Left renal cortex interstitium (tissue), 4 donors: ENCODE measurements at regions not wholly inside any gene's neighbourhood (a gene's known extent, or its start where the extent isn't known, plus 50 kb on each side); places are given as distances from the start of the nearest gene placed in this dataset.
A peak's percentile ranks its signal among the peaks of the same experiment; 100 is the strongest.
"Not testable (repeated sequence)": the region's sequence is repeated elsewhere in the genome, so short reads cannot be mapped to it uniquely, and the experiment has no call there.

Source experiments
- DNase-seq, 4 donors: peaks; one replicate each; pipeline ENCODE4 v3.0.0-alpha.2; 2013; ENCODE audit warnings: low read depth in 4 of 4, low spot score in 2 of 4, missing footprints in 1 of 4

DNA sequence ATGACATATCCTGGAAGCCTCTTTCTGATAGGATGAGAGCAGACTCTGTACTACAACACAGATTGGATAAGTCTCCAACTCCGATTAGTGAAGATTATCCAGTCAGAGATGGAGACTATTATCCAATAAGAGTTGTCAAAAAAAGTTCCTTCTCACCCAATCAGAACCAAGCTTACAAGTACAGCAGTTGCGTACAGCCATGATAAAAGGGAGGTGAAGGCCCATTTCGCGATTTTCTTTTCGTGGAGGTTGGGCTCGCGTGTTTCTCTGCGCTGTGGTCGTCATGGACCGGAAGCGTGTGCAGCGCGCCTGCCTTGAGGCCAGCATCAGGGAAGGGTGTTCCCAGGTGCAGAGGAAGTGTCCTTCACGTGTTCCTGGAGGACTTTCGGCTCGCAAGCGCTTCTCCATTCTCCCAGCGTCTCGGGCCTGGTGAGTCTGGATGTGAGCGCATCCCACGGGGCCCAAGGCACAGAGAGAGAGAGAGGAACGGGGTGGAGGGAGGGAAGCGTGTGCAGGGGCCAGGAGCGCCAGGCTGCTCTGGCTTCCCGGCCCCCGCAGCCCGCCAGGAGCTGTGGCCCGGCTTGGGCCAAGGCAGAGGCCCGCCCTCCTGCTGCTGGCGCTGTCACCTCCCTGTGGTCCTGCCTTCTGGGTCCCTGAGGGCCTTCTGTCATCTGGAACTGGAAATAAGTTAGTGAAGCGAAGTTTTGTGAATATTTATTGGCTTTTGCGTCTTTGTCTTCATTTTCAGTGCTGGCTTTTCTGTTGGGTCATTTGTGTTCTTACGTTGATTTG, 53.9 kb downstream of the CDRT15L2 start:
- DNase-seq = not testable (repeated sequence)

DNA sequence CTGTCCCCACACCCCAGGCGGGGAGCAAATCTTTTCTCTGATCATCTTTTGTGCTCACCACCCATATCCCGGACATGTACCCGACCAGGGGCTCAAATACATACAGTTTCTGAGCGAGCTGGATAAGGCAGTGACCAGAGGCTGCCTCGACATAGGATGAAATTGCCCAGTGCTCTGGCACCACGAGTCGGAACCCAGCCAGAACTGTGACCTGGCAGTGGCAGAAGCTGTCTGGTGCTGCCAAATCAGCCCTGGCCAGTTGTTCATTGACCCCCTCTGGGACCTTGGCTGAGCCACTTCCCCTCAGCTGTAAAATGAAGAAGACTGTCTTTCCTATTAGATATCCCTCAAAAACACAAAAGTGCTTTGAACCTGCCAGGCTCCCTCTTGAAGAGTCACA, 60.6 kb downstream of the CDRT15L2 start:
- DNase-seq = not testable (repeated sequence)

DNA sequence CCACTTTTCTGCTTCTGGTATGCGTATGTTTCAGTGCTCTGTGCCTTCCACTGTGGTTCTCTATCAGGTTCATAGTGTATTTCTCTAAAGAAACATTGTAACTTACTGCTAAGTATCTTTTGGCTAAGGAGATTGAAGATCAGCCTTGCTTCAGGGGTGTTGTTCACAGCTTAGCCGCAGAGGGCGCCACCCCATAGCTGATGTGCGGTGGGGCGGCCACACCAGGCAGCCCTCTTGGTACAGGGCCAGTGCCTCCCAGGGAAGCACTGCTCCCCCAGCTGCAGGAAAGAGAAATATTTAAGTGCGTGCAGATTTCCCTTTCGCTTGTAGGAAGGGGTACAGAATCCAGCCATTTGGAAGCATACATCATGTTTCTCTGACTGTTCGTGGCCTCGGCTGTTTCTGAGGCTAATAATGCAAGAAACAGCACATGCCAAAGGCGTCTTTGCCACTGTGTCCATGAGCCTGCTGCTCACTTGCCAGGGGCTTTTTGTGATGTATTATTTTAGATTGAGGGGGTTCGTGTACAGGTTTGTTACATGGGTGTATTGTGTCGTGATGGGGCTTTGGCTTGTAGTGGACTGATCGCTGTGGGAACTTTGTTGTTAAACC, 67.2 kb downstream of the CDRT15L2 start:
- peak in 1 of 4 donors; percentile 4 for DNase-seq

DNA sequence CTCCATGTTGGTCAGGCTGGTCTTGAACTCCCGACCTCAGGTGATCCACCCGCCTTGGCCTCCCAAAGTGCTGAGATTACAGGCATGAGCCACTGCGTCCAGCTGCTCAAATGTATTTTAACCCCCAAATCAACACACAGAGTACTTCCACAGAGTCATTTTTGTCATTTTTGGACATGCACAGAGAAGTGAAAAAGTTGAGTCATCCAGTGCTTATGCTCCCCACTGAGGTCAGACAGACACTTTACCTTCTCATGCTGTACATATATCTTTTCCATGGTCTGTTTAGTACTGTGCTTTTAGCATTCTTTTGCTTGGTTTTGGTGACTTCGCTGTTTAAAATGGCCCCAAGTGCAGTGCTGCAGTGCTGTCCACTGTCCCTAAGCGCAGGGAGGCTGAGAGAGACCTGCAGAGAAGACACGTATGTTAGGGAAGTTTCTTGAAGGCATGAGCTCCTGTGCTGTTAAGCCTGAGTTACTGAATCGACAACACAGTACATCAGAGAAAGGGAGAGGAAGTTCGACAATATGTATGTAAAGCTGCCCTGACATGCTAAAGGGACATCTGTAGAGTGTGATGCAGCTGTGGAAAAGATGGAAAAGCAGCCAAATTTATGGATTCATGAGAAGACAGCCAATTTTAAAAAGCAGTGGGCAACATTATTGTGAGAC, 69.7 kb downstream of the CDRT15L2 start:
- DNase-seq = not testable (repeated sequence)

DNA sequence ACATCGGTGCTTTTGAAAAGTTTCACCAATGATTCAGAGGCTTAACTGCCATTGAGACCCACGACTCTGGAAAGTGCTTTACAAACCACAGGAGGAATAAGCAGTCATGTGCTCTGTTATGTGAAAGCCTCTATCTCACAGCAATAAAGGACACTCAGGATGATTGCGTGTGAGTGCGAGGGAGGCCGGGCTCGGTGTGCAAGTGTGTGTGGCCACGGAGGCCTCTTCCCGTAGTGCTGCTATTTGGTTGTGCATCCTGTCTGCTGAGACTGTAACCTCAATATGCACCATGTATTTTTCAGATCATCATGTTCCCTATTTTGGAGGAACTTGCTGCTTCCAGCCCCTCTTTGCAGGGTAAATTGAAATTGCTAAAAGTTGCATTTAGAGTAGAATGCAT, 71.5 kb downstream of the CDRT15L2 start:
- not testable (repeated sequence) for DNase-seq

DNA sequence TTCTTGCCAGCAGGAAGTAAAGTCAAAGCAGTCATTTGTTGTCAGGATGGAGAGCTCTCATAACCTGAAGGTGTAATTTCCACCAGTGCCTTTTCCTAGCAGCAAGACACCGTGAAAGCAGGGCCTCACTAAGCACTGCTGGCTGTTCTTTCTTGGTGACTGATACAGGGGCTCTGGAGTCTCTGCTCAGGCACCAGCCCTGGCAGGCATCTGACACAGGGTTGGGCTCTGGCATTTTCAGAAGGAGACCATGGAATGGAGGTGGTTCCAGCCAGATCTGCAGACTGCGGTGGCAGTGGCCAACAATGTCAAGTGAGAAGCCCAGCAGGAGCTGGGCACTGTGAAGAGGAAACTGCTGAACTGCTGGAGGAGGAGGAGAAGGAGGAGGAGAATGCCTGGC, 72.2 kb downstream of the CDRT15L2 start:
- not testable (repeated sequence) for DNase-seq

DNA sequence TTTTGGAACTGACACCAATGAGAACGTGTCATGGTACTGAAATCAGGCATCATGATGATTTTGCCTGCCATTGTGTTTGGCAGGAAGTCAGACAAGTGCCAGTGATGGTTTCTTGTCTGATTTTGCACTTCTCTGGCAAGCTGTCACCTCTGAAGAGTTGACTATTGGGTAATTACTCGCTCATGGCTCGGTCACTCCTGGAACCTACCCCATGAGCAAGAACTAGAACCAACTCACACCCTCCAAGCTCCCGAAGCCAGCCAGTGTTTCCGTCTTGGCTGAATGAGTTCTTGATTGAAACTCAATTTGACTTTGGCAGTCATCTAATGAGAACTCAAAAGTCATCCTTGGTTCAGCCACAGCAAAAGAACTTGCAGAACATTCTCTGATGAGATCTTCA, 73.9 kb downstream of the CDRT15L2 start:
- DNase-seq = not testable (repeated sequence)

DNA sequence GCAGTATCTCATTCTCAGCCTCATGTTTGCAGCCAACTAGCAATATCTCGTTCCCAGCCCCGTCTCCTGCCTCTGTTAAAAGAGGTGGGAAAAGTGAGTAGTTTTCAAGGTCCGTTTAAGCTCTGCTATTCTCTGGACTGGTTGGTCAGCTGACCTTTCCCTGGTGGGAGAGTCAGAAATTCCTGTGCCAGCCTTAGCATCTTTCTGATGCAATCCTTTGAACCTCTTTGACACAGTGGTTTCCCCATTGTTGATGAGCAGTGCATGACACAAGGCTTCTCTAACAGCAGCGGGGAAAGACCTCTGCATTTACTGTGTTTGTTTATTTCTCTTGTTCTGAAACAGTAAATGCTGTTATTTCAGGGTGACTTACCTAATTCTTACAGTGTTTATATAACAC, 74.6 kb downstream of the CDRT15L2 start:
- not testable (repeated sequence) for DNase-seq

DNA sequence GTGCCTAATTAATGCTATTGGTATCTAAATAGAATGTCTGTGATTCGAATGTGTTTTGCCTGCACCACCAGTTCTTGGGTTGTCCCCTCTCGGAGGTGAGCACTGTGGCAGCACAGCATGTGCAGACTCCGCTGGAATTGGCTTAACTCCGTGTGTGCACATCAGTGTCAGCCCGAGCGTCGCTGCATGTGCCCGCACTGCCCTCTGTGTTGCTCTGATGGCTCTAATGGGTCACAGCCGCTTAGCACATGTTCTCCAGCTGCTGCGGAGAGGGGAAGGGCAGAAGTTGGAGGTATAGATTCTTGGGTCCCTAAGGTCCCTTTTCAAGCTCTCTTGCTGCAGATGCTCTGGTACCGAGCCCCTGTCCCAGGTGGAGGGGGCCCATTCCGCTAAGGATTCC, 75.1 kb downstream of the CDRT15L2 start:
- DNase-seq = not testable (repeated sequence)

DNA sequence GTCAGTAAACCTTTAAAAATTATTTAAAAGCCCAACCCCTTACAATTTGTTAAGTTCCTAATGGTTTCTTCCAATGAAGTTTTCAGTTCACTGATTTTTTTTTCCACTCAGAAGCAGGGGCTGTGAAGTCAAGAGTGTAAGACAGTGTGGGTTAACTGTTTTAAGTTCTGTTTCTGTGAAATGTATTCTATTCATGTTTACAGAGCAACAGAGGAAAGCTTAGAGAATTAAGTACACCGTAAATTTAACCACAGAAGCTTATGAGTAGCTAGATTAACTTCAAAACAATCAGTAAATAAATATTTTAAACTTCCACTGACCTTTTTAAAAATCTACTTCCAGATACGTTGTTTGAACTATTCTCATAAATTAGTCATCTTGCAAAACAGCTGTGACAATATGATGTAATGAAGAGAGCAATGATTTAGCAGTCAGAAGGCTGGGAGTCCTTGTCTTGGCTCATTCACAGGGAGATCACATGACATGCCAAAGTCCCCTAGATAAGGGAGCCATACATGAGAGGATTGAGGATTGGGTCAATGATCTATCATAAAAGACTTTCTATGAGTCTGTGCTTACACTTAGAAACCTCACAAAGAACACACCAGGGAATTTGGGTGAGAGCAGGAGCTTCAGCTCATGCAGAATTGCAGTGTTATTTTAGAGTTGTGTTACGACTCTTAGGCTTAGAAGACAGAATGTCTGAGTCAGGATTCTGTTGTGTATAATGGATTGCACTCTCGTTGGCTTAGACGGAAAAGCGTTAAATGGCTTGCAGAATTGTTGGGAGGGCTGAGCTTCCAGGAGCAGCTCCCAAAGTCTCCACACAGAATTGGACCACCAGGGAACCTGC, 85.8 kb downstream of the CDRT15L2 start:
- peak in 2 of 4 donors; percentile 19 to 25 for DNase-seq

DNA sequence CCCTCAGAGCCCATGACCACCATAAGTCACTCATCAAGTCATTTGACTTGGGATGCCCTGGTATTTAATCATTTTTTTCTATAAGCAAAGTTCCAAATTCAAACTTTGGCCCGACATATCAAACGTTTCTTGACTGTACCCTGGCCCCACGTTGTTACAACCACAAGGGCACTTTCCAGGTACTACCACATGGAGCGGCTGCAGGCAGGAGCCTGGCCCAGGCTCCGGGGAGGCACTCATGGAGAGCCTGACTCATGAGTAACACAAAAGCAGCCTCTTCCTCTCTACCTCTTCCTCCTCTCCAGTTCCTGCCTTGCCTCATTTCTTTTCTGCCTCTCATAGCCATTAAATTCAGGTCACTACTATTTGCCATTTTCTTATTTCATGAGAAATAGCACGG, 87.2 kb downstream of the CDRT15L2 start:
- DNase-seq = not testable (repeated sequence)

DNA sequence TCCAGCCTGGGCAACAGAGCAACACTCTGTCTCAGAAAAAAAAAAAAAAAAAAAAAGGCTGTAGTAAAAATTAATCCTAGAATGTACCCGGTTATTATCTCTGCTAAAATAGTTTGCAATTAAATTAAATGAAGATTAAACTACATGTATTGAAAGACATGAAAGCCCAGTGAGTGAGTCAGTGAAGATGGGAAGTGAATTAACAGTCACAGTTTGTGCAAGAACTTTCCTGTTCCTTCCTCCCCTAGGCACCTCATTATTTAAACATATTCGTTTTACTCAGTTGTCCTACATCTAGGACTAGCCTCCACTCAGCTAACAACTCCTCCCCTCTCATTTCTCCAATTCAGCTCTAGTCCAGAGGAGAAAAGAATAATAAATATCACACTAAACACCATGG, 88.2 kb downstream of the CDRT15L2 start:
- DNase-seq = not testable (repeated sequence)

DNA sequence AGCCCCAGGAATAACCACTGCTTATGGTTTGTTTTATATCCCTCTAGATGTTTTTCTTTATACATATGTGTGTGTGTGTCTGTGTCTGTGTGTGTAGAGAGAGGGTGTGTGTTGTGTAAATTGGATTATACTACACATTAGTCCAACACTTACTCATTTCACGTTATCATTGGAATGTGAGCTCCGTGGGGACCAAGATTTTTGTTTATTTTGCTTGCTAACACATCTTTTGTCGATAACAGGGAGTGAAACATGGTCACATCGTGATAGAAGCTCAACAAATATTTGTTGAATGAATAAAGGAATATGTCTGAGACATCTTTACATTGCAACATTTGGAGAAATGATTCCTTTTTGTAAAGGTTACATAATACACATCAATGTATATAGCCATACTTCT, 88.8 kb downstream of the CDRT15L2 start:
- not testable (repeated sequence) for DNase-seq

DNA sequence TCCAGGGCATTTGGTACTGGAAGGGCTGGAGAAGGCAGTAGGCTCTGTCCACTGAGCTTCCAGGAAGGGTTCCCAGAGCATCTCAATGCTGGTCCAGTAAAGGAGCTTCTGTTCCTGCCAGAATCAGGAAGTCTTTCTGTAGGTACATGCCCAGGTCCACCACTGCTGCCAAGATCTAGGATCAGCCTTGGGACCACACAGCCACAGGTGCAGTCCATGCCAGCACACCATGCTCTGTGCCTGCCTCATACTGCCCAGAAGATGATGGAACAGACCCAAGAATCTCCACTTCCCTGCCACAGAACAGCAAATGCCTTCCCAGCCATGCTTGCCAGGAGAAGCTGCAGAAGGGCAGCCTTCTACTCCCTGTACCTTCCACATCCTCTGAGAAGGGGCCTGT, 89.3 kb downstream of the CDRT15L2 start:
- not testable (repeated sequence) for DNase-seq

DNA sequence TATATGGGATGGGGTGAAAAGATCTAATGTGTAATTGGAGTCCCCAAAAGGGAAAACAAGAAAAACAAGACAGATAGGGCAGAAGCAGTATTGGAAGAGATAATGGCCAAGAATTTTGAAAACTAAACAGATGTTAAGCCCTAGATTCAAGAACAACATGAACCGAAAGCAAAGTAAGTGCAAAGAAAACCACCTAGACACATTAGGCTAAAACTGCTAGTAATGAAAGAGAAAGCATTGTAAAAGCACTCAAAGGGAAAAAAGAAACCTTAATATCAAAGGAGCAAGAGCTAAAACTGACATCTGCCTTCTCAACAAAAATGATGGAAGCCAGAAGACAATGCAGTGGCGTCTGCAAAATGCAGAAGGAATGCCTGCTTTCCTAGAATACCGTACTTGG, 91.0 kb downstream of the CDRT15L2 start:
- DNase-seq = not testable (repeated sequence)

DNA sequence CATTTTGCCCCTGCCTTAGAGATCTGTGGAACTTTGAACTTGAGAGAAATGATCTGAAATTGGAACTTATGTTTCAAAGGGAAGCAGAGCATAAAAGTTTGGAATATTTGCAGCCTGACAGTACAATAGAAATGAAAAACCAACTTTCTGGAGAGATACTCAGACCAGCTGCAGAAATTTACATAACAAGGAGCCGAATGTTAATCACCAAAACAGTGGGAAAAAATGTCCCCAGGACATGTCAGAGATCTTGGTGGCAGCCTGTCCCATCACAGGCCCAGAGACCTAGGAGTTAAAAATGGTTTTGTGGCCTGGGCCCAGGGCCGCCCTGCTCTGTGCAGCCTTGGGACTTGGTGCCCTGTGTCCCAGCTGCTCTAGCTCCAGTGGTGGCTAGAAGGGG, 94.8 kb downstream of the CDRT15L2 start:
- not testable (repeated sequence) for DNase-seq

DNA sequence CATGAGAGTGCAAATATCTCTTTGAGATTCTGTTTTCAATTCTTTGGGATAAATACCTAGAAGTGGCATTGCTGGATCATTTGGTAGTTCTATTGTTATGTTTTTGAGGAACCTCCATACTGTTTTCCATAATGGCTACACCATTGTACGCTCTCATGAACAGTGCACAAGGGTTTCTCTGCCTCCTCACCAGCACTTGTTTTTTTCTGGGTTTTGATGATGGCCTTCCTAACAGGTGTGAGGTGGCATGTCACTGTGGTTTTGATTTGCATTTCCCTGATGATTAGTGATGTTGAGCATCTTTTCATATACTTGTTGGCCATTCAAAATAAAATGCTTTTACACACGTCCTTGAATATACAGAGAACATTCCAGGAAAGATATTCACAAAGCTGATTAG, 96.2 kb downstream of the CDRT15L2 start:
- not testable (repeated sequence) for DNase-seq

DNA sequence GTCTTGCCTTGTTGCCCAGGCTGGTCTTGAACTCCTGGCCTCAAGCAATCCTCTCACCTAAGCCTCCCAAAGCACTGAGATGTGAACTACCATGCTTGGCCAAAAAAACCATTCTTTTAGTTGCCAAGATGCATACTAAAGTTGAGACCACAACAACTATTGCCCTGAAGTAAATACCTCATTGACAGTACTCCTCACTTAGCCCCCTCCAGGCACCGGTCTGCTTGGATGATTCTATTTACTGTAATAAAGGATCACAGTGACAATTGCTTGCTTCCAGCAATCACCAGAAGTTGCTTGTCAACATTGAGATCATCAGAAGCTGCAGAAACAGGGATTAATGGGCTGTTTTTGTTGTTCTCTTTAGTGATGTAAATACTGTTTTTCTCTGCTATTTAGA, 97.1 kb downstream of the CDRT15L2 start:
- DNase-seq = not testable (repeated sequence)

DNA sequence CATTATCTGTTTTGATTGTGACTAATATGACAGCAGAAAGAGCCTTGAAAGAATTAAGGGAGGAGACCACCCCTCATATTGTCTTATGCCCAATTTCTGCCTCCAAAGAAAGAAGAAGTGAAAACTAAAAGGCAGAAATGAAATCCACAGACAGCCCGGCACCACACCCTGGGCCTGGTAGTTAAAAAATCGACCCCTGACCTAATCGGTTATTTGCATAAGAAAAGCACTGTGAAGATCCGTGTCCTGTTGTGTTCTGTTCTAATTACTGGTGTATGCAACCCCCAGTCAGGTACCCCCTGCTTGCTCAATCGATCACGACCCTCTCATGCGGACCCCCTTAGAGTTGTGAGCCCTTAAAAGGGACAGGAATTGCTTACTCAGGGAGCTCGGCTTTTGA, 97.9 kb downstream of the CDRT15L2 start:
- not testable (repeated sequence) for DNase-seq

DNA sequence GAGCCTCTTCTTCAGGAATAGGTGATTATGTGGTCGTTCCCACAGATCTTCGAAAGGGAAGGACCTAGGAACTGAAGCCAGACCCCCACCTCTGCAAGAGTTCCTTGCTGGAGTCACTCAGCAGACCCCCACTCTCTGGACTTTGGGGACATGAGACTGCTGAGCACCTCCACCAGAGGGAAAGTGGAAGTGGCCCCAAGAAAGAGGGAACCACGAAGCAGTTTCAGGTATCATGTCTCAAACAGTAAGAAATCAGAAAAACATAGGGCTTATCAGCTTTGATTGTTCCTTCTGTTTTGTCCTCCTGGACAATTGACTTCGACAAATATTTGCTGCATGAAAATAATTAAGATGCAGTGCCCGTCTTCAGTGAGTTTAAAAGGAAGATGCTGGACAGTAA, 98.9 kb downstream of the CDRT15L2 start:
- not testable (repeated sequence) for DNase-seq
